HK-2 (cell line): ENCODE measurements at regions not wholly inside any gene's neighbourhood (a gene's known extent, or its start where the extent isn't known, plus 50 kb on each side); places are given as distances from the start of the nearest gene placed in this dataset.

Source experiments
- DNase-seq: peaks from one replicate; pipeline ENCODE4 v3.0.0-alpha.2; 2018; ENCODE audit not compliant: unreplicated experiment

DNA sequence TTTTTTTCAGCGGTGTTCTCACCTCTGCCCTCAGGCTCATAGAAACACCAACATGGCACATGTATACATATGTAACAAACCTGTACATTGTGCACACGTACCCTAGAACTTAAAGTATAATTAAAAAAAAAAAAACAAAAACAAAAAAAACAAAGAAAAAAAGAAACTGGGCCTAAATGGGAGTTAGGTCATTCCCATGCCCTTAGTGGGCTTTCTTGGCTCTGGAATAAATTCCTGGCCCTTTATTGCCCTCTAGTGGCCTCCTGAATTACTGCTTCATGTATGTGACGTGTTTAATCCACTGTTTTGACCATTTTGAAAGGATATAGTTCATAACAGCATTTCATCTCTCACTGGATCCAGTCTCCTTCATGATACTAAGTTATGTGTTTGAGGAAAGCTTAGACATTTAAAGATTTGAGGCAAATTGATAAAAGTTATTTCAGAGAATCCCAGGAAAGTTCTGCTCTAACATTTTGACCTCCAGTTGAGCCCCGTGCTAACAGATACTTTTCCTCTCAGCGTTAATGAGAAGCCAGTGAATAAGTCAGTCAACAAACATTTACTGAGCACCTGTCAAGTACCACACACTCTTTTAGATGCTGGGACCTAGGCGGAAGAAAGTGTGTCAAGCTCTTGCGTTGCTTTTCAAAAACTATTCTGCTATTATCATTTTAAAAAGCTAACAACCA is 54.7 kb upstream of the SYPL1 start:
- peak; percentile 27 for DNase-seq

DNA sequence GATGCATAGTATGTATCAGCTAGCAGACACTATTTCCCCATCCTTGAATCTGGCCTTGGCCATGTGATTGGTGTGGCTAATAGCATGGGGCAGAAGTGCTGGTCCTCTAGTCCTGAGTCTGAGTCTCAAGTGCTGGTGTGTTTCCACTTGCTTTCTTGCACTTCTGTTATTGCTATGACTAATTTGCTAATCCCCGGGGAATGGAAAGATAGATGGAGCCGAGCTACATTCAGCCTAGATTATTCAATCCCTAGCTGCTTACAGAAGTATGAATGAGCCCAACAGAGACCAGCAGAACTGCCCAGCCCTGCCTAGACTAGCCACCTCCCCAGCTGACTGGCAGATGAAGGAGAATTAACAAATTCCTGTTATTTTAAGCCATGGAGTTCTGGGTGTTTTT is 53.2 kb upstream of the SYPL1 start:
- DNase-seq, result no peak

DNA sequence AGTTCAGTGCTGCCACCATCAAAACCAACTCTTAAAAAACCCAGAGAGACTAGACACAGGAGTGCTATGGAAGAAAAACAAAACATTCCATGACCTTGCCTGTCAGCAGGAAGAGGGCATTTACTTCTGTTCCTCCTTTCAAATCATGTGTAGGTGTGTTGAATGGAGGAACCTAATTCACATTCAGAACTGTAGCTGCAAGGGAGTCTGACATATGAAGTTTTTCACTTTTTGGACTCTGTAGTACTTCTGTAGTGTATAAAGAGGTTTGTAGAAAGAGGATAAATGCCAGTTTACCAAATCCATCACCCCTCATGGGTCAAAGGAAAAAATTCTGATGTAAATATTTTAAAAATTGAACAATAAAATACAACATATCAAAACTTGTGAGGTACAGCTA is 51.1 kb upstream of the SYPL1 start:
- DNase-seq, result no peak
